ENCODE measurements at regions not wholly inside any gene's neighbourhood (a gene's known extent, or its start where the extent isn't known, plus 50 kb on each side); places are given as distances from the start of the nearest gene placed in this dataset.
A peak's percentile ranks its signal among the peaks of the same experiment; 100 is the strongest.
"Not testable (repeated sequence)": the region's sequence is repeated elsewhere in the genome, so short reads cannot be mapped to it uniquely, and the experiment has no call there.

DNA sequence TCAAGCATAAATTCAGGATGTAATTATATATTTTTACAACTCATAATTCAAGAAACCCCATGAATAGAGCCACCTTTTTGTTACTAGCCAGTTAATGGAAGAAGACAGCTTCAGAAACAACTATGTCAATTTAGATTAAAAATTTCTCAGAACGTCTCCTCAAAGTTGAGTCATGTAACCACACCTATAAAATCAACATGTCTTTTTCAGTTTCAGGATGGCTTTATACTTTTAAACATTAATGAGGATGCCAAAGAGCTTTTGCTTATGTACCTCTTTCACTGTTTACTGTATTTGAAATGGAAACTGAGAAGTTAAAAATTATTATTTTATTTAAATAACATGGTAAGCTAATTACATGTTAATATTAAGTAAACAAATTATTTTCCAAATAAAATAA is 280.1 kb downstream of the PTH2R start:
- no peak for FAIRE-seq

DNA sequence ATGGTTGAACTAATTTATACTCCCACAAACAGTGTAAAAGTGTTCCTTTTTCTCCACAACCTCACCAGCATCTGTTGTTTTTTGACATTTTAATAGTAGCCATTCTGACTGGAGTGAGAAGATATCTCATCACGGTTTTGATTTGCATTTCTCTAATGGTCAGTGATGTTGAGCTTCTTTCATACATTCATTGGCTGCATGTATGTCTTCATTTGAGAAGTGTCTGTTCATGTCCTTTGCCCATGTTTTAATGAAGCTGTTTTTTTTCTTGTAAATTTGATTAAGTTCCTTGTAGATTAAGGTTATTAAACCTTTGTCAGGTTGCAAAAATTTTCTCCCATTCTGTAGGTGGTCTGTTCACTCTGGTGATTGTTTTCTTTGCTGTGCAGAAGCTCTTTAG is 281.1 kb downstream of the PTH2R start:
- FAIRE-seq: not testable (repeated sequence)

DNA sequence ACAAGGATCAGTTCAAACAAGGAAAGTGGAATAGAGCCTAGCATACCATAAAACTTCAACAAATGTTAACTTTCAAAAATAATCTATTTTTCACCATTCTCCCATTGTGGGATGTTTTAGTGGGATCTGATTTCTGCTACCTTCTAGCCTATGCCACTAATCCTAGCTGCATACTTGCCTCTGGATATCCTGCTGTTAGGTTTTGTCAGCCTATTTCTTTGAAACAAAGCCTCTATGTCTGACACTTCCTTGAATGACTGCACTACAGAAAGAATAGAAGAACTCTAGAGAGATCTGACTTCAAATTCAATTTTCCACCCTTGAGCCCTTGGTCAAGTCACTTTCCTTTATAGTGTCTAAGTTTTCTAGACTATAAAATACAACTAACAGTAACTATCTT is 291.5 kb downstream of the PTH2R start:
- no peak for FAIRE-seq

DNA sequence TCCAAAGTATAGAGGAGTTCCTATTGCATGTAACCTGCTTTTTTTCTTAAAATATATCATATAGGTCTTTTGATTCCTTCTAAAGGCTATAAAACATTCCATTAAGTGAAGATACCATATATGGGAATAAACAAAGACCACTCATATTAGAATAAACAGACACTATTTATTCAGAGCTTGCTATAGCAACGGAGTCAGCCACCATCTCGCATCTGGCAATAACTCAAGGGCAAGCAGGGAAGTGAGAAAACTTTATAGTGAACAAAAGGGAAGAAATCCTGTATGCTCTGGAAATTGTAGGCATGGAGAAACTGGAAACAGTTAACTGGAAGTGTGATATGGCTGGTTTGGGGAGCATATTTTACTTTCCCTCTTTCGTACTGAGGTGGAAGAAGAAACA is 301.9 kb downstream of the PTH2R start:
- FAIRE-seq: no peak

DNA sequence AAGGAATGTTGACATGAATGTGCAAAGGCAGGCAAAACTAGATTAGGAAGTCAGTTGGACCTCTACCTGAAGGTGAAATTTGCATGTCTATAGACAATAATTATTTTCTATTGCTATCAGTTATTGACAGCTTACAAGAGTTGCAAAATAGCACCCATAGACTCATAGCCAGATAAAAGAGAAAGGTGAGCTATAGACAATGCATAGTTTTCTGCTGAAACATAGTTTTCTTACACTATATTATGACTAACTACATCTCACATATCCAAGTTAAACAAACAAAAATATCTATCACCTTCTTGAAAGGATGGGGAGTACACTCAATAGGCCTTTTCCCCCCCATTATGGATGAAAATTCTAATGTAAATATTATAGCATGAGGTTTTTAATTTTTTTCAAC is 305.0 kb downstream of the PTH2R start:
- FAIRE-seq: no peak

DNA sequence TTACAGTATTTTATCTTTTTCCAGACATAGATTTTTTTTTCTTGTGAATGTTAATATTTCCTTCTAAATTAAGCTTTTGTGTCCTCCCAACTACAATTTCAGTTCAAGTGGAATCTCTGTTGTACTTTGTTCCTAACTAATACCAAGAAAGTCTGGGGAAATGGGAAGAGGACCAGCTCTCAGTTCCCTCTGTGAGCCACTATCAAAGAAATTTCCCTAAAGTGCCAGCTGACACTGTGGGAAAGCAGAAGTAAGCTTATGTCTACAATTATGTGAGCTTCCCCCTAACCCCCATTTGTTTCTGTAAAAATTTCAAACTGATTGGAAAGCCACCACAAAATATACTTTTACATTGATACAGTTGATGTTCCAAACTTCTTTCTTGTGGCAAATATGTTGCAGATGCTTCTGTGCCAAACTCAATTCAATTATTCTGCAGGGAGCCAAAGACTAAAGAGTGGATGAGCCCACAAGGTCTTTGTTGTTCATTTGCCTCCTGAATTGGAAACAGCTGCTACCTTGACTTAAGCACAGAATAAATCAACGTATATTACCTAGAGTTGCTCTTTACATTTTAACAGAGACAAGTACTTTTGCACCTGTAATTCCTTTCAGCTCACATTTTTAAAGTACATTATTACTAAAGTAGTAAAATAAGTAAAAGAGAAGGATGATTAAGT is 306.6 kb downstream of the PTH2R start:
- no peak for FAIRE-seq

DNA sequence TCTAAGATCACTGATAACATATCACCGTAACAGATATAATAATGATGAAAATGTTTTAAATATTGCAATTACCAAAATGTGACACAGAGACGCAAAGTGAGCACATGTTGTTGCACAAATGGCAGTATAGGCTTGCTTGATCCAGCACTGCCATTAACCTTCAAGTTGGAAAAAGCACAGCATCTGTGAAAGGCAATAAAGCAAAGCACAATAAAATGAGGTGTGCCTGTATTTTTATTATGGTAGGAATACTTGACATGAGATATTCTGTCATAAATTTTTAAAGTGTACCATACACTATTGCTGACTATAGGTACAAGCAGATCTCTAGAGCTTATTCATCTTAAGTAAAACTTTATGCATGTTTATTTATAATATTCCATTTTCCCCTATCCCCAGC is 312.2 kb downstream of the PTH2R start:
- FAIRE-seq: no peak

DNA sequence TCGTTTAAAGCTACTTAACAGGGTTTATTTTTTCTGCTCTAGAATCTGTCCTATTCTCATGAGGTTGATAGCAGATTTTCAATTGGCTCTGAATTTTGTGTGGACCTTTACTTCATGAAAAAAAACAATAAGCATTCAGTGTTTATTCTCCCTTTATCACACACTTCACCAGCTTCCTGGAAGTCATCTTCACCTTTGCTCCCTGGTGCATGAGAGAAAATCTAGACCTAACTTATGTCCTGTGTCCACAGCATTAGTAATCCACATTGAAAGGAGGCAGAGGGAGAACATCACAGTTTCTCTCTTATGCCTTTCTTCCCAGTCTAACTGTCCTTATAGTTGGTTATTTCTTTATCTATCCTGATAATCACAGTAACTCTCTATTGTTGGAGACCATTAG is 316.1 kb downstream of the PTH2R start:
- FAIRE-seq: no peak

DNA sequence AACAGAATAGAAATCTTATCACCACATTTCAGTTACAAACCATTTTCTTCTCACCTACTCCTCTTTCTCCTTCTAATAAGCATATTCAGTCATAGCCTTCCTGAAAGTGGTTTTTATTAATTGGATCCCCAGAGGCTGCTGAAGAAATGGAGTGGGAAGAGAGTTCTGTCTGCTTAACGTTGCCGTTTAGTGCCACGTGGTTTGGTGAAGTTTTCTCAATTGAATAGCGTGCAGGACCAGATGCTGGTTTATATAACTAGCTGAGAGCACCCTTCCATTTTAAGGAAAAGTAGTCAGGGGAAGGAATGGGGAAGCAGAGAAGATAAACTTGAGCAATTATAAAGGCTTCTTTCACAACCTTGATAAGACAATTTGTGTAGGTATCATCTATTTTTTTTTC is 318.7 kb downstream of the PTH2R start:
- no peak for FAIRE-seq

DNA sequence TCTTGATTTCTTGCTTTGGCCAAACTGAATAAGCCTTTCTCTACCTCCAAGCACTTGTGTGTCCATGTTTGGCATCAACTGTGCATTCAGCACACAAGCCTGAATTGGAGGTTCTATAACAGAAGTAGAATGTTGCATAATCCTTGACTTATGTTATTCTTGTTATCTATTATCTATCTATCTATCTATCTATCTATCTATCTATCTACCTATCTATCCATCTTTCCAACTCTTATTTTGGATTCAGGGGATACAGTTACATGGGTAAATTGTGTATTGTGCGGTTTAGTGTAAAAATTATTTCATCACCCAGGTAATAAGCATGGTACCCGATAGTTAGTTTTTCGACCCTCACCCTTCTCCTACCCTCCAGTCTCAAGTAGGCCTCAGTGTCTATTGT is 319.6 kb downstream of the PTH2R start:
- FAIRE-seq: no peak

DNA sequence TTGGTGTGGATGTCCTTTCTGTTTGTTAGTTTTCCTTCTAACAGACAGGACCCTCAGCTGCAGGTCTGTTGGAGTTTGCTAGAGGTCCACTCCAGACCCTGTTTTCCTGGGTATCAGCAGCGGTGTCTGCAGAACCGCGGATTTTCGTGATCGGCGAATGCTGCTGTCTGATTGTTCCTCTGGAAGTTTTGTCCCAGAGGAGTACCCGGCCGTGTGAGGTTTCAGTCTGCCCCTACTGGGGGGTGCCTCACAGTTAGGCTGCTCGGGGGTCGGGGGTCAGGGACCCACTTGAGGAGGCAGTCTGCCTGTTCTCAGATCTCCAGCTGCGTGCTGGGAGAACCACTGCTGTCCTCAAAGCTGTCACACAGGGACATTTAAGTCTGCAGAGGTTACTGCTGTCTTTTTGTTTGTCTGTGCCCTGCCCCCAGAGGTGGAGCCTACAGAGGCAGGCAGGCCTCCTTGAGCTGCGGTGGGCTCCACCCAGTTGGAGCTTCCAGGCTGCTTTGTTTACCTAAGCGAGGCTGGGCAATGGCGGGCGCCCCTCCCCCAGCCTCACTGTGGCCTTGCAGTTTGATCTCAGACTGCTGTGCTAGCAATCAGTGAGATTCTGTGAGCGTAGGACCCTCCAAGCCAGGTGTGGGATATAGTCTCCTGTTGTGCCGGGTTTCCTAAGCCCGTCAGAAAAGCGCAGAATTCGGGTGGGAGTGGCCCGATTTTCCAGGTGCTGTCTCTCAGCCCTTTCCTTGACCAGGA is 345.2 kb downstream of the PTH2R start:
- not testable (repeated sequence) for FAIRE-seq

DNA sequence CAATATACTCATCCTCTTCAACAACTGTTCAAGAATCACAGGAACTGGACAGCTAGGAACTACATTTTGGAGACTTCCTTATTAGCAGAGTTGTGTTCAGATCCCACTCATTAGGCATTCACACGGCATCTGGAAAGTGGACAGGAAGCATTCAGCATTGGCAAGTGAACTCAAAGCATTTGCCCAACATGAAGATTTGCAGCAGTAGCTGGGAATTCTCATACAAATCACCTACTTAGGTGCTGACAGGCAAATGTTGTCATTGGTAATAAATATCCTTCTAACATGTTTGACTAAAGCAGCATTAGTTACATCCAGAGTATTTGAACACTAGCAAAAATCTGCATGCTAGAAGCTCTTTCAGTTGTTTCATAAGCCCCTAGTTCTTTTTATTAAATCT is 350.8 kb downstream of the PTH2R start:
- FAIRE-seq: no peak

DNA sequence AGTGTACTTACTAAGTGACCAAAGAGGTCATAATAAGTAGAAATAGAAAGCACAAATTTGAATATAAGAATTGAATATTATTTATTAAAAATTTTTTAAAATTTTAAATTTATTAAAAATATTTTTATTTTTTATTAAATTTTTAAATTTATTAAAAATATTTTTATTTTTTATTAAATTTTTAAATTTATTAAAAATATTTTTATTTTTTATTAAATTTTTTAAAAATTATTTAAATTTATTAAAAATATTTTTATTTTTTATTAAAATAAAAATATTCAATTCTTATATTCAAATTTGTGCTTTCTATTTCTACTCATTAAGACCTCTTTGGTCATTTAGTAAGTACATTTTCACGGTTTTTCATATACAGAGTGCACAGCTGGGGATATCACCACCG is 366.5 kb downstream of the PTH2R start:
- peak; percentile 64 for FAIRE-seq

DNA sequence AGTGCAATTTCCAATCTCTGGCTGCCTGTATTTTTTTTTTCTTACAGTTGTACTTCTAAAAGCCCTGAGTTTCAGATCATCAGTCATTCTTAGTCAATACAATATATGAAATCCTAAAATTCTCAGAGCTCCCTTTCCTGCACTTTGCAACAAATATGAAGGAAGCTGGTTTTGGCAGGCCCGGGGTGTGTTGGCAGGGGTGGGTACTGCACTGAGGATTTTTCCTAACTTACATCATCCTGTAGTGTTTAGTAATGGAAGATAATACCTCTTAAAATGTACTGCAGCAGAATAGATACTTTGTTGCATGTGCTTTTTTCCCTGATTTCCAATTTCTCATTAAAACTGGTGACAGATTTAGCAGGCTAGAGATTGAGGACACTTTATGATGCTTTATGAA is 374.6 kb downstream of the PTH2R start:
- FAIRE-seq: no peak

DNA sequence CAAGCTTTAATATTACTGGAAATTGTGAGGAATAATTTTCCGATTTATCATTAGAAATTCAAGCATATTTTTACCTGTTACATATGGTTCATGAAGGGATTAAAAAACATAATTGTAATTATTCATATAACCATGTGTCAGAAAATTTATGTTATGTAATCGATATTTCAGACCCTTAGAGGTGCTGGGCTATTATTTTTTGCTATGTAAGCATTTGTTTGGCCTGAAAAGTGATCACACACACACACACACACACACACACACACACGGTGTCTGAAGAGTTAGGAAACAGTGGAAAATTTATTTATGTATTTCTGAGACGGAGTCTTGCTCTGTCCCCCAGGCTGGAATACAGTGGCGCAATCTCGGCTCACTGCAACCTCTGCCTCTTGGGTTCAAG is 375.5 kb downstream of the PTH2R start:
- FAIRE-seq: no peak

DNA sequence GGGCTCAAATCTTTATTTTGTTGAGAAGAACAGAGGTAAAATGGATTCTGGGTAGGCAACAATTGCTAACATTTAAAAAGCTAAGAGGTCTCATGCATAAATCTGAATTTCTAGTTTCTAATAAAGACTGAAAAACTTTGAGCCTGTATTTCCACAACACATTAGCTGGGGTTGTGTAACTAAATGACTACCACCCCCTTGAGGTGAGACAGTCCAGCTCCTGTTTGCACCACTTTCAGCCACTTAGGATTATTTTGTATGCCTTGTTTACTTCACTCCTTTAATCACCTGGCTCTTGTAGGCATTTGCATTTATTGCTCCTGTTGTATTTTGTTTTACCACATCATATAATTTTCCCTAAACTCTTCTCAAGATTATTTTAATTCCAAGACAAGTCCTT is 376.6 kb downstream of the PTH2R start:
- FAIRE-seq: no peak

DNA sequence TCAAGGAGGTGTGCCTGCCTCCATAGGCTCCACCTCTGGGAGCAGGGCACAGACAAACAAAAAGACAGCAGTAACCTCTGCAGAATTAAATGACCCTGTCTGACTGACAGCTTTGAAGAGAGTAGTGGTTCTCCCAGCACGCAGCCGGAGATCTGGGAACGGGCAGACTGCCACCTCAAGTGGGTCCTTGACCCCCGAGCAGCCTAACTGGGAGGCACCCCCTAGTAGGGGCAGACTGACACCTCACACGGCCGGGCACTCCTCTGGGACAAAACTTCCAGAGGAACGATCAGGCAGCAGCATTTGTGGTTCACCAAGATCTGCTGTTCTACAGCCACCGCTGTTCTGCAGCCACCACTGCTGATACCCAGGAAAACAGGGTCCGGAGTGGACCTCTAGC is 378.2 kb downstream of the PTH2R start:
- FAIRE-seq: not testable (repeated sequence)

DNA sequence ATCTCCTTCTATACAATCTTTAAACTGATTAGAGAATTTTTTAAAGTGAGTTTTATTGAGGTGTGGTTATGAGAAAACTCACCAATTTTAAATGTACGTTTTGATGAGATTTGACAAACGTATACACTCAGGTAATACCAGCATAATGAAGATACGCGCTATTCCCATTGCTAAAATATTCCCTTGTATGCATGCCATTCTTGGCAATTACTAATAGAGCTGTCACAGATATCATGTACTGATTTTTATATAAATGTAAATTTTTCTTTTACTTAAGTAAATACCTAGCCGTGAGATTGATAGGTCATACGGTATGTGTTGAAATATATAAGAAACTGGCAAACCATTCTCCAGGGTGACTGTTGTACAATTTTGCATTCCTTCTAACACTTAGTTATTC is 384.7 kb downstream of the PTH2R start:
- FAIRE-seq: no peak

DNA sequence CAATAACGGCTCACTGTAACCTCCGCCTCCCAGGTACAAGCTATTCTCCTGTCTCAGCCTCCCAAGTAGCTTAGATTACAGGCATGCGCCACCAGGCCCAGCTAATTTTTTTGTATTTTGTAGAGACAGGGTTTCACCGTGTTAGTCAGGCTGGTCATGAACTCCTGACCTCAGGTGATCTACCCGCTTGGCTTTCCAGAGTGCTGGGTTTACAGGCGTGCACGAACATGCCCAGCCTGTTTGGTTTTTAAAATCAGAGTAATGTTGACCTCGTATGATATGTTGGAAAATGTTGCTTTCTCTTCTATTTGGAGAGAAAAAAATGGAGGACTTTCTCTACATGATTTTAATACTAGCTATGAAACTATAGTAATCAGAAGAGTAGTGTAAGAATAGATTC is 386.2 kb downstream of the PTH2R start:
- no peak for FAIRE-seq

DNA sequence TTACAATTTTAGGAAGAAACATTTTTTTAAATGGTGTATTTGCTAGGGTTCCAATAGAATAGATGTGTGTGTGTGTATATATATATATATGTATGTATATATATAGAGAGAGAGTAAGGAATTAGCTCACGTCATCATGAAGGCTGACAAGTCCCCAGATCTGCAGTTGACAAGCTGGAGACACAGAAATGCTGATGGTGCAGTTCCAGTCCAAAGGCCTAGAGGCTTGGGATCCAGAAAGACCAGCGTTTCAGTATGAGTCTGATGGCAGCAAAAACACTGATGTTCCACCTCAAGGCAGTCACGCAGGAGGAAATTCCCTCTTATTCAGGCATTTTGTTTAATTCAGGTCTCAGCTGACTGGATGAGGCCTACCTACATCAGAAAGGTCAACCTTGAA is 386.8 kb downstream of the PTH2R start:
- no peak for FAIRE-seq

DNA sequence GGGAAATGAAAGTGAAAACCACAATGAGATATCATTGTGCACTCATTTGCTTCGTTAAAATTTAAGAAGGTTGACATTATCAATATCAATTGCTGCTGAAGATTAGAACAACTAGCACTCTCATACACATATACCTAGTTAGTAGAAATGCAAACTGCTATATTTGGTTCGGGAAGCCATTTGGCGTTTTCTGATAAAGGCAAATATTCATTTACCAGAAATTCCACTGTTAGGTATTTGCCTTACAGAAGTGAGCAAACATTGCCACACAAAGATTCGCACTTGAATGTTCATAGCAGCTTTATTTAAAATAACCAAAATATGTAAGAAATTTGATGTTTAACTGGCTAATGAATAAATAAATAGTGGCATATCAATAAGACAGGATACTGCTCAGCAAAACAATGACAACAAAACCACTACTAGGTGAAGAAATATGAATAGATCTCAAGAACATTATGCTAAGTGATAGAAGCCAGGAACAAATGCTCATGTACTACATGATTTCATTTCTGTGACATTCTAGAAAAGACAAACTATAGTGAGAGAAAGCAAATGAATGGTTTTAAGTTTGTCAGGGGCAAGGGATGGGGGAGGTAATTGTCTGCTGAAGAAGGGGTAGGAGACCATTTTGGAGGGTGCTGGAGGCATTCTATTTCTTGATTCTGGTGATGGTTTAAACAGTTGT is 387.8 kb downstream of the PTH2R start:
- FAIRE-seq: peak; percentile 85

DNA sequence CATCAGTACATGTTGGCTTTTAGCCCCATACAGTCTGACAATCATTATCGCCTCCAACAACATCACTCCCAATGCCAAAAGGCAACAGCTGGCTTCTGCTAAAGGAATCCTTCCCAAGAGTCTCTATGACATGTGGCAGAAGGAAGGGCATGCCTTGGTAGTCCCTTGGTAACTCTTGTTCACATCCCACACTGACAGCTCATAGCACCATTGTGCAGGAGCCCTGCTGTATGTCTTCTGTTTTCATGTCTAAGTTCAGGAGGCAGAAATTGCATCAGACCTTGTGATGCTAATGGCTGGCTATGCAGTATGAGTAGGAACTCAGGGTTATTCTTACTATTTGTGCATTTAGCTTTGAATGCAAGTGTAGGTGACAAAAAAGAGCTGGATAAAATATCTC is 392.1 kb downstream of the PTH2R start:
- FAIRE-seq: no peak

DNA sequence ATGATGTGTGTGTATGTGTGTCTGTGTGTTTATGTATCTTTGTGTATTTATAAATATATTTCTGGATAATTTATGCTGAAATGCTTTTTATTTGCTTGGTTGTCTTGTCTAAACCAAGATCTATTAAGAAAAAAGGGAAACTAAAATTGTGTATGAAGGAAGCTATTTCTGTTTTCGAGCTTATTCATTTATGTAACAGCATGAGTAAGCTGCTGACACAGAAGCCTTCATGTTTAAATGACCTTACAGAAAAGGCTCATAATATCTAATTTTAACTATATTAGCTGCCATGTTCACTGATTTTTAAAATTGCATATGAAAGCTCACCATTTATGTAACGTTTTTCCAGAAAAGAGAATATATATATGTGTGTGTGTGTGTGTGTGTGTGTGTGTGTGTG is 392.8 kb downstream of the PTH2R start:
- FAIRE-seq: no peak

DNA sequence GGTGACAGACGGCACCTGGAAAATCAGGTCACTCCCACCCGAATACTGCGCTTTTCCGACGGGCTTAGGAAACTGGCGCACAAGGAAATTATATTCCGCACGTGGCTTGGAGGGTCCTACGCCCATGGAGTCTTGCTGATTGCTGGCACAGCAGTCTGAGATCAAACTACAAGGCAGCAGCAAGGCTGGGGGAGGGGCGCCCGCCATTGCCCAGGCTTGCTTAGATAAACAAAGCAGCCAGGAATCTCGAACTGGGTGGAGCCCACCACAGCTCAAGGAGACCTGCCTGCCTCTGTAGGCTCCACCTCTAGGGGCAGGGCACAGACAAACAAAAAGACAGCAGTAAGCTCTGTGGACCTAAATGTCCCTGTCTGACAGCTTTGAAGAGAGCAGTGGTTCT is 394.3 kb downstream of the PTH2R start:
- not testable (repeated sequence) for FAIRE-seq
